Endothelial cell (in vitro differentiated cells): ENCODE measurements at regions not wholly inside any gene's neighbourhood (a gene's known extent, or its start where the extent isn't known, plus 50 kb on each side); places are given as distances from the start of the nearest gene placed in this dataset.

Experiments
- DNase-seq: peaks from one replicate; pipeline ENCODE4 v3.0.0; 2021; ENCODE audit warnings: low spot score
- H3K27ac Mint-ChIP-seq: one replicate; pipeline ENCODE4 v1.8.0; 2021; ENCODE audit warnings: mixed read lengths, inconsistent platforms; ENCODE audit not compliant: unreplicated experiment
- H3K27me3 Mint-ChIP-seq: one replicate; pipeline ENCODE4 v1.8.0; 2021; ENCODE audit warnings: mild to moderate bottlenecking, moderate library complexity, mixed read lengths, inconsistent platforms; ENCODE audit not compliant: unreplicated experiment
- H3K36me3 Mint-ChIP-seq: one replicate; pipeline ENCODE4 v1.8.0; 2021; ENCODE audit warnings: mild to moderate bottlenecking, low read depth, mixed read lengths, inconsistent platforms; ENCODE audit not compliant: unreplicated experiment
- H3K4me1 Mint-ChIP-seq: one replicate; pipeline ENCODE4 v1.8.0; 2021; ENCODE audit warnings: mild to moderate bottlenecking, mixed read lengths, inconsistent platforms; ENCODE audit not compliant: unreplicated experiment
- H3K4me3 Mint-ChIP-seq: one replicate; pipeline ENCODE4 v1.8.0; 2021; ENCODE audit warnings: mild to moderate bottlenecking, mixed read lengths, inconsistent platforms; ENCODE audit not compliant: unreplicated experiment
- H3K9me3 Mint-ChIP-seq: one replicate; pipeline ENCODE4 v1.8.0; 2021; ENCODE audit warnings: mixed read lengths, inconsistent platforms; ENCODE audit not compliant: unreplicated experiment
- TF ChIP-seq, protein P1 (sequence below): fragments of 200-600 bp; sonication (generic); IDR thresholded peaks from one replicate; pipeline ENCODE4 v1.5.0; 2021; ENCODE audit warnings: antibody characterized with exemption; ENCODE audit not compliant: unreplicated experiment

DNA sequence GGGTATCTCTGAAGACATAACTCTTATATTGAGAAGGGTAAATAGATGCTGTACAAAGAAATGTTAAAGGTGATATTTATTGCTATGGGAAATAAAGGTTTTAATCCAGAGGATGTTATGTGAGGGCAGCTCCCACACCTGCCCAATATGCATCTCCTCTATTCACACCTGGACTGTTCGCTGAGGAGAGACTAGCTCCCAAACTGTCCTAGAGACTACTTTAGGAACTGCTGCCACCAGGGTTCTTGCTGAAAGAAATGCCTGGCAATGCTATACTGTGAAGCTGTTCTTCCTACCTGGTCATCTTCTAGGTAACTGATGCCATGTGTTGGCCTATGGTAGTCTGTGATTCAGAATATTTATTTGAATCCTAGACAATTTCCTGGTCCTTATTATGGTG, 1421.5 kb upstream of the SPRY2 start:
- no peak for DNase-seq
- no peak overlapping the region for H3K4me3 Mint-ChIP-seq
- TF ChIP-seq, protein P1, sequence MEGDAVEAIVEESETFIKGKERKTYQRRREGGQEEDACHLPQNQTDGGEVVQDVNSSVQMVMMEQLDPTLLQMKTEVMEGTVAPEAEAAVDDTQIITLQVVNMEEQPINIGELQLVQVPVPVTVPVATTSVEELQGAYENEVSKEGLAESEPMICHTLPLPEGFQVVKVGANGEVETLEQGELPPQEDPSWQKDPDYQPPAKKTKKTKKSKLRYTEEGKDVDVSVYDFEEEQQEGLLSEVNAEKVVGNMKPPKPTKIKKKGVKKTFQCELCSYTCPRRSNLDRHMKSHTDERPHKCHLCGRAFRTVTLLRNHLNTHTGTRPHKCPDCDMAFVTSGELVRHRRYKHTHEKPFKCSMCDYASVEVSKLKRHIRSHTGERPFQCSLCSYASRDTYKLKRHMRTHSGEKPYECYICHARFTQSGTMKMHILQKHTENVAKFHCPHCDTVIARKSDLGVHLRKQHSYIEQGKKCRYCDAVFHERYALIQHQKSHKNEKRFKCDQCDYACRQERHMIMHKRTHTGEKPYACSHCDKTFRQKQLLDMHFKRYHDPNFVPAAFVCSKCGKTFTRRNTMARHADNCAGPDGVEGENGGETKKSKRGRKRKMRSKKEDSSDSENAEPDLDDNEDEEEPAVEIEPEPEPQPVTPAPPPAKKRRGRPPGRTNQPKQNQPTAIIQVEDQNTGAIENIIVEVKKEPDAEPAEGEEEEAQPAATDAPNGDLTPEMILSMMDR, result no peak
- H3K4me1 Mint-ChIP-seq, result no peaks in the 10 kb centered on the region
- H3K9me3 Mint-ChIP-seq, result peaks cover 6% of the 10 kb centered on the region
- peaks cover 5% of the 10 kb centered on the region for H3K36me3 Mint-ChIP-seq
- no peak overlapping the region for H3K27ac Mint-ChIP-seq
- H3K27me3 Mint-ChIP-seq, result no peaks in the 10 kb centered on the region

DNA sequence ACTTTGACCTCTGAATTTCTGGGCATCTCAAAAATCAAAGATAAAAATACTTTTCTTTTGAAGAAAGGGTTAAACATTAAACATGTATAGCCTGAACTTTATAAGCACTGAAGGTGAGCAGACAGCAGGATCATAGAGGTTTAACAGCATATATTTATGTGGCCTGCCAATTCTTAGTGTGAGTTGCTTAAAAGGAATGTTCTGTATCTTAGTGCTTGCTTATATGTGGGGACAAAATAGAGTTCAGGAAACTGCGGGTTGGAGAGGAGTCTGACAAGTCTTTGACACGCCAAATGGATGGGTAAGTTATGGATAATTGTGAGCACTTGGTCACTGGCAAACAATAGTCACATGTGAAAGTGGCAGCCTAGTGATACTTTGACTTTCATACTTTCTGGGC, 1419.4 kb upstream of the SPRY2 start:
- Mint-ChIP-seq H3K27ac (no peak overlapping the region), H3K36me3 (peaks cover 5% of the 10 kb centered on the region)
- TF ChIP-seq, protein P1, result no peak

DNA sequence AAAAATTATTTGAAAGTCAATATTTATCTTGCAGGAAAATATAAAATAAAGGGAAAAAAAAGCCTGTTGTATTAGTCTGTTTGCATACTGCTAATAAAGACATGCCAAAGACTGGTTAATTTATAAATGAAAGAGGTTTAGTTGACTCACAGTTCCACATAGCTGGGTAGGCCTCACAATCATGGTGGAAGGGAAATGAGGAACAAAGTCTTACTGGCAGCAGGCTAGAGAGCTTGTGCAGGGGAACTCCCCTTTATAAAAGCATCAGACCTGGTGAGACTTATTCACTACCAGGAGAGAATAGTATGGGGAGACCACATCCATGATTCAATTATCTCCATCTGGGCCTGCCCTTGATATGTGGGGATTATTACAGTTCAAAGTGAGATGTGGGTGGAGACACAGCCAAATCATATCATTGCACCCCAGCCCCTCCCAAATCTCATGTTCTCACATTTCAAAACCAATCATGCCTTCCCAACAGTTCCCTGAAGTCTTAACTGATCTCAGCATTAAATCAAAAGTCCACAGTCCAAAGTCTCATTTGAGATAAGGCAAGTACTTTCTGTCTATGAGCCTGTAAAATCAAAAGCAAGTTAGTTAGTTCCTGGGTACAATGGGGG, 1416.5 kb upstream of the SPRY2 start:
- Mint-ChIP-seq H3K9me3 (peaks cover 6% of the 10 kb centered on the region), H3K27ac (no peak overlapping the region), H3K36me3 (peaks cover 5% of the 10 kb centered on the region), H3K4me3 (no peak overlapping the region), H3K27me3 (no peaks in the 10 kb centered on the region), H3K4me1 (no peaks in the 10 kb centered on the region)
- no peak for DNase-seq
- TF ChIP-seq, protein P1, result no peak

More for the DNA sequence above, 1419.4 kb upstream of the SPRY2 start:
- DNase-seq, result no peak
- H3K27me3 Mint-ChIP-seq, result no peaks in the 10 kb centered on the region
- H3K9me3 Mint-ChIP-seq, result peaks cover 6% of the 10 kb centered on the region
- no peaks in the 10 kb centered on the region for H3K4me1 Mint-ChIP-seq
- H3K4me3 Mint-ChIP-seq, result no peak overlapping the region

DNA sequence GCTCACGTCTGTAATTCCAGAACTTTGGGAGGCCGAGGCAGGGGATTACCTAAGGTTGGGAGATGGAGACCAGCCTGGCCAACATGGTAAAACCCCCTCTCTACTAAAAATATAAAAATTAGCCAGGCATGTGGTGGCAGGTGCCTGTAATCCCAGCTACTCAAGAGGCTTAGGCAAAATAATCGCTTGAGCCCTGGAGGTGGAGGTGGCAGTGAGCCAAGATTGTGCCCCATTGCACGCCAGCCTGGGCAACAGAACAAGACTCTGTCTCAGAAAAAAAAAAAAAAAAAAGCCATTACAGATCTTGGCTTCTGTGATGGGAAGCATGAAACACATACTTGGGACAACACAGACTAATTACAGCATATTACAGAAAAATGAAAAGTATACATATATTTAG, 1404.5 kb upstream of the SPRY2 start:
- H3K9me3 Mint-ChIP-seq, result no peaks in the 10 kb centered on the region
- H3K4me1 Mint-ChIP-seq, result no peaks in the 10 kb centered on the region
- TF ChIP-seq, protein P1, result no peak
- DNase-seq, result no peak
- H3K27me3 Mint-ChIP-seq, result peaks cover 3% of the 10 kb centered on the region
- H3K36me3 Mint-ChIP-seq, result no peaks in the 10 kb centered on the region
- no peak overlapping the region for H3K4me3 Mint-ChIP-seq
- H3K27ac Mint-ChIP-seq, result no peak overlapping the region

DNA sequence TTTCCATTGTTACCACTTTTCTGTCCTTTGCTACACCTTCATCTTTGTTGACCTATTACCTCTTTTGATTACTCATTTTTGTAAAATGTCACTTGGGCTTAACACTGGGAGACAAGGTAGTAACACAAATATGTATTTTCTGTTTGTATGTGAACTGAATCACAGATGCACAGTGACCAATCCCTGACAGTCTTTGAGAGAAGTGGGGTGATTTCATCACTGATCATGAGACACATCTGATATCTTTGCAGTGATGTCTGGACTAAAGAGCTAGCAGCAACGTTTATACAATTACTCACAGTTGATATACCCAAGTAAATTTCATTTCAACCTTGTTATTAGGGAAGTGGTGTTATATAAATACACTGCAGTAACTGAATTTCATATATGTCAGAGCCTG, 1397.4 kb upstream of the SPRY2 start:
- no peak for DNase-seq
- Mint-ChIP-seq H3K4me3 (no peak overlapping the region), H3K27me3 (no peaks in the 10 kb centered on the region), H3K4me1 (no peaks in the 10 kb centered on the region), H3K36me3 (no peaks in the 10 kb centered on the region), H3K27ac (no peak overlapping the region), H3K9me3 (no peaks in the 10 kb centered on the region)
- TF ChIP-seq, protein P1, result no peak
